CD4-positive, alpha-beta T cell treated with Interleukin-17A for 1 hour (primary cell): ENCODE measurements at regions not wholly inside any gene's neighbourhood (a gene's known extent, or its start where the extent isn't known, plus 50 kb on each side); places are given as distances from the start of the nearest gene placed in this dataset.

Source experiments
- DNase-seq: peaks from one replicate; pipeline ENCODE4 v3.0.0-alpha.2; 2020

GRCh38 chr4:13024147-13025105, 459.7 kb downstream of the RAB28 start:
- DNase-seq: no peak

- DNase-seq: no peak
These were observed 476.2 kb downstream of the RAB28 start for GRCh38 chr4:13007802-13008470.

GRCh38 chr4:12993923-12994322, 490.2 kb downstream of the RAB28 start:
- no peak for DNase-seq

- no peak for DNase-seq
These were observed 496.9 kb downstream of the RAB28 start for GRCh38 chr4:12987284-12987683.

- DNase-seq: no peak
These were observed 504.3 kb downstream of the RAB28 start for GRCh38 chr4:12979797-12980196.

GRCh38 chr4:12978310-12978709, 505.8 kb downstream of the RAB28 start:
- no peak for DNase-seq

GRCh38 chr4:12975511-12975910, 508.6 kb downstream of the RAB28 start:
- DNase-seq: no peak

- no peak for DNase-seq
These were observed 510.6 kb downstream of the RAB28 start for GRCh38 chr4:12973522-12973921.

- no peak for DNase-seq
These were observed 515.8 kb downstream of the RAB28 start for GRCh38 chr4:12968345-12968744.

GRCh38 chr4:12966726-12967125, 517.4 kb downstream of the RAB28 start:
- no peak for DNase-seq

GRCh38 chr4:12965334-12965733, 518.8 kb downstream of the RAB28 start:
- DNase-seq: no peak

GRCh38 chr4:12963912-12964311, 520.2 kb downstream of the RAB28 start:
- no peak for DNase-seq

- no peak for DNase-seq
These were observed 520.8 kb downstream of the RAB28 start for GRCh38 chr4:12963291-12963690.

- no peak for DNase-seq
These were observed 522.4 kb downstream of the RAB28 start for GRCh38 chr4:12961713-12962112.

- no peak for DNase-seq
These were observed 525.7 kb downstream of the RAB28 start for GRCh38 chr4:12958436-12958835.

- DNase-seq: no peak
These were observed 527.0 kb downstream of the RAB28 start for GRCh38 chr4:12957108-12957507.

- no peak for DNase-seq
These were observed 528.1 kb downstream of the RAB28 start for GRCh38 chr4:12956026-12956425.

- DNase-seq: no peak
These were observed 534.2 kb downstream of the RAB28 start for GRCh38 chr4:12949719-12950490.

GRCh38 chr4:12943069-12943468, 541.1 kb downstream of the RAB28 start:
- DNase-seq: no peak

GRCh38 chr4:12933760-12934221, 550.3 kb downstream of the RAB28 start:
- no peak for DNase-seq

- no peak for DNase-seq
These were observed 551.8 kb downstream of the RAB28 start for GRCh38 chr4:12932203-12932788.

GRCh38 chr4:12929784-12930183, 554.4 kb downstream of the RAB28 start:
- DNase-seq: no peak

- no peak for DNase-seq
These were observed 555.4 kb downstream of the RAB28 start for GRCh38 chr4:12928751-12929150.
